OCI-LY3 (cell line): ENCODE measurements at regions not wholly inside any gene's neighbourhood (a gene's known extent, or its start where the extent isn't known, plus 50 kb on each side); places are given as distances from the start of the nearest gene placed in this dataset.

ENCODE experiments used
- EZH2phosphoT487 ChIP-seq: fragments of 200-600 bp; shearing (Covaris generic); IDR thresholded peaks from 2 replicates; pipeline ENCODE4 v1.6.1; 2018; ENCODE audit warnings: antibody characterized with exemption, mixed run types, low read depth
- TF ChIP-seq, protein P1 (sequence below): fragments of 200-600, 300-600 bp; sonication (generic); IDR thresholded peaks from 2 replicates; pipeline ENCODE4 v1.5.1; 2014; ENCODE audit warnings: antibody characterized with exemption, low read length, low read depth

DNA sequence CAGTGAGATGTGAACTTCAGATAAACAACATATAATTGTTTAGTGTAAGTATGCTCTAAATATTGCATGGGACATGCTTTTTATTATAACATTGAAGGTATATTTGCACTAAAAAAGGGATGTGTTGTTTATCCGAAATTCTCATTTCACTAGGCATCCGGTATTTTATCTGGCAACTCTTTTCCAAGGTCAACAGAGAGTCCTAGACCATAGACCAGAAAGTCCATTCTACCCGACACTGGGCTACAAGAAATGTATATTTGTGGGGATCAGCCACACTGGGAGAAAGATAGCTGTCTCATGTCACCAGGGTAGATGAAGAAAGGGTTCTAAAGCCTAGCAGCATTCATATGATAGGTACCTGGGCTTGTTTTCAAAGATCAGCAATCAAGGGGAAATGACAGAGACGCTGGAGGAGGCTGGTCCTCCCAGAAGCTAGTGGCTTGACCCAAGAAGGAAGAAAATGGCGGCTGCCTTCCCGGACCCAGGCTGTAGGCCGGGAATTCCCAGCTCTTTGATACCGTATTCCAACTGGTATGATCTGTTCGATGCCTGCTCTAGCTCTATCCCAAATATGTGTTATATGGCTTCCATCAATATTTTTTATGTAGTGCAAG lies 161.1 kb upstream of the IRF2BP2 start:
- TF ChIP-seq, protein P1, sequence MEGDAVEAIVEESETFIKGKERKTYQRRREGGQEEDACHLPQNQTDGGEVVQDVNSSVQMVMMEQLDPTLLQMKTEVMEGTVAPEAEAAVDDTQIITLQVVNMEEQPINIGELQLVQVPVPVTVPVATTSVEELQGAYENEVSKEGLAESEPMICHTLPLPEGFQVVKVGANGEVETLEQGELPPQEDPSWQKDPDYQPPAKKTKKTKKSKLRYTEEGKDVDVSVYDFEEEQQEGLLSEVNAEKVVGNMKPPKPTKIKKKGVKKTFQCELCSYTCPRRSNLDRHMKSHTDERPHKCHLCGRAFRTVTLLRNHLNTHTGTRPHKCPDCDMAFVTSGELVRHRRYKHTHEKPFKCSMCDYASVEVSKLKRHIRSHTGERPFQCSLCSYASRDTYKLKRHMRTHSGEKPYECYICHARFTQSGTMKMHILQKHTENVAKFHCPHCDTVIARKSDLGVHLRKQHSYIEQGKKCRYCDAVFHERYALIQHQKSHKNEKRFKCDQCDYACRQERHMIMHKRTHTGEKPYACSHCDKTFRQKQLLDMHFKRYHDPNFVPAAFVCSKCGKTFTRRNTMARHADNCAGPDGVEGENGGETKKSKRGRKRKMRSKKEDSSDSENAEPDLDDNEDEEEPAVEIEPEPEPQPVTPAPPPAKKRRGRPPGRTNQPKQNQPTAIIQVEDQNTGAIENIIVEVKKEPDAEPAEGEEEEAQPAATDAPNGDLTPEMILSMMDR = no peak
- no peak for TF ChIP-seq EZH2phosphoT487
